CD14-positive monocyte (primary cell): ENCODE measurements at regions not wholly inside any gene's neighbourhood (a gene's known extent, or its start where the extent isn't known, plus 50 kb on each side); places are given as distances from the start of the nearest gene placed in this dataset.
"Not testable (repeated sequence)": the region's sequence is repeated elsewhere in the genome, so short reads cannot be mapped to it uniquely, and the experiment has no call there.

ENCODE experiments used
- DNase-seq, 3 donors: peaks; one replicate each; pipeline ENCODE4 v3.0.0-alpha.2; 2011 to 2022
- H2AFZ ChIP-seq: 2 replicates; pipeline ENCODE4 v1.6.0; 2012; ENCODE audit warnings: mild to moderate bottlenecking, low read depth, low read length, inconsistent platforms; ENCODE audit not compliant: insufficient read depth, poor library complexity, severe bottlenecking
- H3K27ac ChIP-seq, 2 donors: 1 replicate in 1 of 2; 2 replicates in 1 of 2; pipeline ENCODE4 v1.5.1; 2012 to 2013; ENCODE audit warnings: low read length in 2 of 2, control low read depth in 1 of 2, inconsistent platforms in 1 of 2, low read depth in 1 of 2, mild to moderate bottlenecking in 1 of 2
- H3K27me3 ChIP-seq, 2 donors: one replicate each; pipeline versions ENCODE4 v1.6.0 to v1.6.1; 2011 to 2013; ENCODE audit warnings: low read length in 2 of 2; ENCODE audit not compliant: control insufficient read depth in 2 of 2, insufficient read depth in 2 of 2
- H3K36me3 ChIP-seq, 2 donors: replicated peaks in 1 of 2; 1 replicate in 1 of 2; 2 replicates in 1 of 2; pipeline versions ENCODE4 v1.5.1 to v1.6.1; 2012 to 2013; ENCODE audit warnings: low read length in 2 of 2, control low read depth in 1 of 2, inconsistent platforms in 1 of 2, mild to moderate bottlenecking in 1 of 2; ENCODE audit not compliant: insufficient read depth in 2 of 2, control insufficient read depth in 1 of 2
- H3K4me1 ChIP-seq, 2 donors: 1 replicate in 1 of 2; 2 replicates in 1 of 2; pipeline versions ENCODE4 v1.5.1 to v1.6.1; 2012 to 2013; ENCODE audit warnings: low read length in 2 of 2, control low read depth in 1 of 2, inconsistent platforms in 1 of 2, mild to moderate bottlenecking in 1 of 2, moderate library complexity in 1 of 2; ENCODE audit not compliant: insufficient read depth in 2 of 2, control insufficient read depth in 1 of 2
- H3K4me2 ChIP-seq: replicated peaks from 2 replicates; pipeline ENCODE3; 2012; ENCODE audit warnings: low read length, moderate library complexity, mild to moderate bottlenecking; ENCODE audit not compliant: poor library complexity, severe bottlenecking; ENCODE audit errors: extremely low read depth
- H3K4me3 ChIP-seq, 3 experiments: fragments of 200-600 bp in 1 of 3; sonication (generic) in 1 of 3; replicated peaks in 1 of 3; 1 replicate in 2 of 3; 2 replicates in 1 of 3; pipeline ENCODE4 v1.5.1; 2011 to 2013; ENCODE audit warnings: low read length in 3 of 3, mild to moderate bottlenecking in 3 of 3, control low read depth in 2 of 3, low read depth in 2 of 3, inconsistent platforms in 1 of 3, moderate library complexity in 1 of 3
- H3K79me2 ChIP-seq: 2 replicates; pipeline ENCODE4 v1.6.0; 2012; ENCODE audit warnings: mild to moderate bottlenecking, control low read depth, inconsistent platforms, low read length, moderate library complexity; ENCODE audit not compliant: insufficient read depth
- H3K9ac ChIP-seq: 2 replicates; pipeline ENCODE4 v1.6.0; 2017; ENCODE audit warnings: low read length, mild to moderate bottlenecking; ENCODE audit not compliant: insufficient read depth, poor library complexity, severe bottlenecking
- H3K9me3 ChIP-seq, 2 donors: replicated peaks in 1 of 2; 1 replicate in 1 of 2; 2 replicates in 1 of 2; pipeline versions ENCODE4 v1.5.1 to v1.6.1; 2012 to 2013; ENCODE audit warnings: low read length in 2 of 2, control low read depth in 1 of 2; ENCODE audit not compliant: control insufficient read depth in 1 of 2, insufficient read depth in 1 of 2
- H4K20me1 ChIP-seq: 2 replicates; pipeline ENCODE4 v1.6.0; 2012; ENCODE audit warnings: mild to moderate bottlenecking, low read length, control low read depth, moderate library complexity; ENCODE audit not compliant: insufficient read depth
- H3K27ac Mint-ChIP-seq, 7 donors: one replicate each; pipeline ENCODE4 v1.8.0; 2020; ENCODE audit warnings: mild to moderate bottlenecking in 7 of 7, mixed read lengths in 7 of 7, moderate library complexity in 6 of 7, inconsistent platforms in 2 of 7
- H3K27me3 Mint-ChIP-seq, 3 donors: one replicate each; pipeline ENCODE4 v1.8.0; 2021 to 2022; ENCODE audit warnings: low read depth in 3 of 3, mild to moderate bottlenecking in 3 of 3, mixed read lengths in 3 of 3, moderate library complexity in 3 of 3, inconsistent platforms in 1 of 3
- H3K36me3 Mint-ChIP-seq, 2 donors: one replicate each; pipeline ENCODE4 v1.8.0; 2020; ENCODE audit warnings: mixed read lengths in 2 of 2, inconsistent platforms in 1 of 2, mild to moderate bottlenecking in 1 of 2
- H3K4me1 Mint-ChIP-seq: one replicate; pipeline ENCODE4 v1.8.0; 2020; ENCODE audit warnings: mild to moderate bottlenecking, mixed read lengths
- H3K4me3 Mint-ChIP-seq, 2 donors: one replicate each; pipeline ENCODE4 v1.8.0; 2020; ENCODE audit warnings: mild to moderate bottlenecking in 2 of 2, mixed read lengths in 2 of 2, moderate library complexity in 1 of 2
- H3K9me3 Mint-ChIP-seq, 7 donors: one replicate each; pipeline ENCODE4 v1.8.0; 2020 to 2022; ENCODE audit warnings: mixed read lengths in 7 of 7, mild to moderate bottlenecking in 6 of 7, moderate library complexity in 6 of 7, inconsistent platforms in 2 of 7
- WGBS: methylation state at CpG from one replicate; pipeline ENCODE4 v1.1.5; 2013; ENCODE audit warnings: missing lambda C conversion rate; ENCODE audit not compliant: insufficient coverage; 5-methylcytosine and 5-hydroxymethylcytosine counted together
- intact Hi-C, 2 donors: fragments of 100-400 bp; cut with micrococcal nuclease; formaldehyde crosslinking; loops; one replicate each; pipeline versions ENCODE4 v1.15.0 to v1.15.1; 2023

GRCh38 chr9:62877987-62878386, 1688.2 kb downstream of the SPATA31A7 start:
- Mint-ChIP-seq H3K27ac (peak overlapping the region in 1 of 7 donors; percentile 30), H3K9me3 (peaks cover 0 to 15% (median 7%) of the 10 kb centered on the region in 7 donors), H3K27me3 (peaks cover 0 to 13% (median 3%) of the 10 kb centered on the region in 3 donors)
- H3K9ac ChIP-seq, H2AFZ ChIP-seq, H3K4me1 Mint-ChIP-seq, H3K27ac ChIP-seq, intact Hi-C loops, H4K20me1 ChIP-seq, H3K4me2 ChIP-seq, H3K4me1 ChIP-seq, H3K27me3 ChIP-seq, H3K79me2 ChIP-seq, H3K36me3 Mint-ChIP-seq, H3K4me3 Mint-ChIP-seq, H3K4me3 ChIP-seq, H3K9me3 ChIP-seq, H3K36me3 ChIP-seq: not testable (repeated sequence)
- DNase-seq: peak in 1 of 3 donors; percentile 12
- 74% methylated on average over 4 of the region's 7 CpGs for WGBS

GRCh38 chr9:62880453-62880852, 1690.6 kb downstream of the SPATA31A7 start:
- intact Hi-C loops, H4K20me1 ChIP-seq, H3K27me3 Mint-ChIP-seq, H3K4me3 ChIP-seq, DNase-seq, H3K4me2 ChIP-seq, H3K36me3 ChIP-seq, H3K36me3 Mint-ChIP-seq, H3K79me2 ChIP-seq, H3K27me3 ChIP-seq, H3K9me3 ChIP-seq, H3K4me3 Mint-ChIP-seq, H3K9ac ChIP-seq, H3K27ac ChIP-seq, H3K4me1 ChIP-seq, H3K27ac Mint-ChIP-seq, H3K4me1 Mint-ChIP-seq: not testable (repeated sequence)
- H2AFZ ChIP-seq: peak overlapping the region; percentile 21
- 93% methylated on average over 4 of the region's 6 CpGs for WGBS
- peaks cover 0 to 13% (median 7%) of the 10 kb centered on the region in 7 donors for H3K9me3 Mint-ChIP-seq

- WGBS: no CpG with 5 or more reads among the region's 3 CpGs
Observed at GRCh38 chr9:62880971-62881370, 1691.1 kb downstream of the SPATA31A7 start.

GRCh38 chr9:62881811-62882210, 1692.0 kb downstream of the SPATA31A7 start:
- H3K27me3 Mint-ChIP-seq, DNase-seq, H3K9ac ChIP-seq, intact Hi-C loops, H3K4me1 Mint-ChIP-seq, H3K4me3 Mint-ChIP-seq, H3K27ac ChIP-seq, H3K9me3 ChIP-seq, H3K36me3 ChIP-seq, H3K4me3 ChIP-seq, H3K27me3 ChIP-seq, H4K20me1 ChIP-seq, H2AFZ ChIP-seq, H3K79me2 ChIP-seq, H3K36me3 Mint-ChIP-seq, H3K4me2 ChIP-seq, H3K4me1 ChIP-seq: not testable (repeated sequence)
- 91% methylated on average over 5 of the region's 8 CpGs for WGBS
- Mint-ChIP-seq H3K27ac (peak overlapping the region in 1 of 7 donors; percentile 64), H3K9me3 (peaks cover 0 to 13% (median 7%) of the 10 kb centered on the region in 7 donors)

More at GRCh38 chr9:62880971-62881370, 1691.1 kb downstream of the SPATA31A7 start:
- H3K27ac Mint-ChIP-seq, H3K4me3 Mint-ChIP-seq, H3K36me3 Mint-ChIP-seq, H3K9me3 ChIP-seq, H3K4me1 Mint-ChIP-seq, DNase-seq, H3K27me3 Mint-ChIP-seq, H3K27me3 ChIP-seq, H3K4me3 ChIP-seq, H3K4me2 ChIP-seq, intact Hi-C loops, H3K4me1 ChIP-seq, H3K27ac ChIP-seq, H3K36me3 ChIP-seq, H2AFZ ChIP-seq, H3K79me2 ChIP-seq, H3K9ac ChIP-seq, H4K20me1 ChIP-seq: not testable (repeated sequence)
- peaks cover 0 to 13% (median 7%) of the 10 kb centered on the region in 7 donors for H3K9me3 Mint-ChIP-seq
